ENCODE measurements at regions not wholly inside any gene's neighbourhood (a gene's known extent, or its start where the extent isn't known, plus 50 kb on each side); places are given as distances from the start of the nearest gene placed in this dataset.

- no peak for DNase-seq (ENCODE audit: low spot score)
- H3K27me3 Mint-ChIP-seq (ENCODE audit: insufficient read depth), result peaks cover 4% of the 10 kb centered on the region
- H3K9me3 Mint-ChIP-seq, result no peaks in the 10 kb centered on the region
- no peak overlapping the region for H3K4me3 Mint-ChIP-seq
- H3K36me3 Mint-ChIP-seq (ENCODE audit: low read depth), result no peaks in the 10 kb centered on the region
- no peak overlapping the region for H3K27ac Mint-ChIP-seq
- H3K4me1 Mint-ChIP-seq (ENCODE audit: low read depth), result no peaks in the 10 kb centered on the region
- intact Hi-C loops (cut with micrococcal nuclease), result no loop called here
Observed at GRCh38 chr19:13583753-13584152, 77.5 kb upstream of the CACNA1A start.

GRCh38 chr19:13583114-13583513, 76.8 kb upstream of the CACNA1A start:
- DNase-seq (ENCODE audit: low spot score), result no peak
- H3K4me3 Mint-ChIP-seq, result no peak overlapping the region
- intact Hi-C loops (cut with micrococcal nuclease), result no loop called here
- H3K27me3 Mint-ChIP-seq (ENCODE audit: insufficient read depth), result peaks cover 4% of the 10 kb centered on the region
- peaks cover 4% of the 10 kb centered on the region for H3K9me3 Mint-ChIP-seq
- H3K36me3 Mint-ChIP-seq (ENCODE audit: low read depth), result no peaks in the 10 kb centered on the region
- H3K27ac Mint-ChIP-seq, result no peak overlapping the region
- H3K4me1 Mint-ChIP-seq (ENCODE audit: low read depth), result no peaks in the 10 kb centered on the region

GRCh38 chr19:13581576-13581975, 75.3 kb upstream of the CACNA1A start:
- H3K9me3 Mint-ChIP-seq, result peaks cover 16% of the 10 kb centered on the region
- intact Hi-C loops (cut with micrococcal nuclease), result no loop called here

GRCh38 chr19:13579388-13580060, 73.2 kb upstream of the CACNA1A start:
- H3K9me3 Mint-ChIP-seq, result peaks cover 22% of the 10 kb centered on the region
- H3K27ac Mint-ChIP-seq, result no peak overlapping the region
- intact Hi-C loops (cut with micrococcal nuclease), result no loop called here
- no peaks in the 10 kb centered on the region for H3K27me3 Mint-ChIP-seq (ENCODE audit: insufficient read depth)
- no peaks in the 10 kb centered on the region for H3K36me3 Mint-ChIP-seq (ENCODE audit: low read depth)
- no peaks in the 10 kb centered on the region for H3K4me1 Mint-ChIP-seq (ENCODE audit: low read depth)
- no peak overlapping the region for H3K4me3 Mint-ChIP-seq
- no peak for DNase-seq (ENCODE audit: low spot score)

More at GRCh38 chr19:13581576-13581975, 75.3 kb upstream of the CACNA1A start:
- Mint-ChIP-seq H3K27ac (no peak overlapping the region), H3K27me3 (ENCODE audit: insufficient read depth) (no peaks in the 10 kb centered on the region), H3K4me1 (ENCODE audit: low read depth) (no peaks in the 10 kb centered on the region), H3K4me3 (no peak overlapping the region), H3K36me3 (ENCODE audit: low read depth) (no peaks in the 10 kb centered on the region)
- DNase-seq (ENCODE audit: low spot score), result no peak

- Mint-ChIP-seq H3K9me3 (peaks cover 22% of the 10 kb centered on the region), H3K27me3 (ENCODE audit: insufficient read depth) (no peaks in the 10 kb centered on the region), H3K36me3 (ENCODE audit: low read depth) (no peaks in the 10 kb centered on the region), H3K4me3 (no peak overlapping the region), H3K27ac (no peak overlapping the region), H3K4me1 (ENCODE audit: low read depth) (no peaks in the 10 kb centered on the region)
- DNase-seq (ENCODE audit: low spot score), result no peak
- intact Hi-C loops (cut with micrococcal nuclease), result no loop called here
Observed at GRCh38 chr19:13576726-13577125, 70.4 kb upstream of the CACNA1A start.

- intact Hi-C loops (cut with micrococcal nuclease), result no loop called here
- peaks cover 22% of the 10 kb centered on the region for H3K9me3 Mint-ChIP-seq
- no peak overlapping the region for H3K27ac Mint-ChIP-seq
- no peak overlapping the region for H3K4me3 Mint-ChIP-seq
- H3K4me1 Mint-ChIP-seq (ENCODE audit: low read depth), result no peaks in the 10 kb centered on the region
- no peaks in the 10 kb centered on the region for H3K36me3 Mint-ChIP-seq (ENCODE audit: low read depth)
- no peaks in the 10 kb centered on the region for H3K27me3 Mint-ChIP-seq (ENCODE audit: insufficient read depth)
- no peak for DNase-seq (ENCODE audit: low spot score)
Observed at GRCh38 chr19:13574933-13575332, 68.7 kb upstream of the CACNA1A start.

- no peak for DNase-seq (ENCODE audit: low spot score)
- no peaks in the 10 kb centered on the region for H3K36me3 Mint-ChIP-seq (ENCODE audit: low read depth)
- H3K9me3 Mint-ChIP-seq, result peaks cover 19% of the 10 kb centered on the region
- H3K27me3 Mint-ChIP-seq (ENCODE audit: insufficient read depth), result no peaks in the 10 kb centered on the region
- H3K4me3 Mint-ChIP-seq, result no peak overlapping the region
- intact Hi-C loops (cut with micrococcal nuclease), result no loop called here
- H3K4me1 Mint-ChIP-seq (ENCODE audit: low read depth), result no peaks in the 10 kb centered on the region
- no peak overlapping the region for H3K27ac Mint-ChIP-seq
Observed at GRCh38 chr19:13573056-13573667, 66.9 kb upstream of the CACNA1A start.

- no peaks in the 10 kb centered on the region for H3K4me1 Mint-ChIP-seq (ENCODE audit: low read depth)
- intact Hi-C loops (cut with micrococcal nuclease), result no loop called here
- H3K36me3 Mint-ChIP-seq (ENCODE audit: low read depth), result no peaks in the 10 kb centered on the region
Observed at GRCh38 chr19:13561461-13561860, 55.2 kb upstream of the CACNA1A start.

GRCh38 chr19:13557756-13558398, 51.6 kb upstream of the CACNA1A start:
- H3K27ac Mint-ChIP-seq, result no peak overlapping the region
- H3K36me3 Mint-ChIP-seq (ENCODE audit: low read depth), result no peaks in the 10 kb centered on the region
- no peak overlapping the region for H3K4me3 Mint-ChIP-seq
- DNase-seq (ENCODE audit: low spot score), result no peak
- H3K4me1 Mint-ChIP-seq (ENCODE audit: low read depth), result no peaks in the 10 kb centered on the region
- intact Hi-C loops (cut with micrococcal nuclease), result no loop called here
- H3K9me3 Mint-ChIP-seq, result no peaks in the 10 kb centered on the region
- no peaks in the 10 kb centered on the region for H3K27me3 Mint-ChIP-seq (ENCODE audit: insufficient read depth)

More at GRCh38 chr19:13561461-13561860, 55.2 kb upstream of the CACNA1A start:
- no peak overlapping the region for H3K27ac Mint-ChIP-seq
- no peaks in the 10 kb centered on the region for H3K9me3 Mint-ChIP-seq
- no peak for DNase-seq (ENCODE audit: low spot score)
- no peak overlapping the region for H3K4me3 Mint-ChIP-seq
- H3K27me3 Mint-ChIP-seq (ENCODE audit: insufficient read depth), result no peaks in the 10 kb centered on the region

- H3K27ac Mint-ChIP-seq, result no peak overlapping the region
- H3K4me1 Mint-ChIP-seq (ENCODE audit: low read depth), result no peaks in the 10 kb centered on the region
- intact Hi-C loops (cut with micrococcal nuclease), result no loop called here
- H3K27me3 Mint-ChIP-seq (ENCODE audit: insufficient read depth), result no peaks in the 10 kb centered on the region
- H3K9me3 Mint-ChIP-seq, result no peaks in the 10 kb centered on the region
- H3K4me3 Mint-ChIP-seq, result no peak overlapping the region
- no peaks in the 10 kb centered on the region for H3K36me3 Mint-ChIP-seq (ENCODE audit: low read depth)
- DNase-seq (ENCODE audit: low spot score), result no peak
Observed at GRCh38 chr19:13556552-13556951, 50.3 kb upstream of the CACNA1A start.

Data from activated T-helper 1 cell treated with anti-CD3 and anti-CD28 coated beads, Interleukin-12 subunit alpha, Interleukin-12 subunit beta, Interleukin-2, Interleukin-4 antibody, amounts not matched to agents 30 ng/mL and 10 ng/mL and 1 ng/mL, durations not matched to agents 14 hours and 24 hours and 36 hours (primary cell).